OCI-LY7 (cell line): ENCODE measurements at regions not wholly inside any gene's neighbourhood (a gene's known extent, or its start where the extent isn't known, plus 50 kb on each side); places are given as distances from the start of the nearest gene placed in this dataset.

ENCODE experiments used
- EZH2phosphoT487 ChIP-seq: fragments of 200-600 bp; sonication (generic); IDR thresholded peaks from 2 replicates; pipeline ENCODE4 v1.6.1; 2018; ENCODE audit warnings: low read depth, borderline replicate concordance, mild to moderate bottlenecking, mixed run types, antibody characterized with exemption, low read length, moderate library complexity, mixed read lengths
- TF ChIP-seq, protein P1 (sequence below): fragments of 200-600 bp; sonication (generic); conservative IDR thresholded peaks from 2 replicates; pipeline ENCODE4 v1.5.1; 2014; ENCODE audit warnings: mild to moderate bottlenecking, antibody characterized with exemption, low read length, moderate library complexity, mixed read lengths

GRCh38 chr7:111676167-111676566 lies 113.9 kb upstream of the IMMP2L start:
- TF ChIP-seq, protein P1, sequence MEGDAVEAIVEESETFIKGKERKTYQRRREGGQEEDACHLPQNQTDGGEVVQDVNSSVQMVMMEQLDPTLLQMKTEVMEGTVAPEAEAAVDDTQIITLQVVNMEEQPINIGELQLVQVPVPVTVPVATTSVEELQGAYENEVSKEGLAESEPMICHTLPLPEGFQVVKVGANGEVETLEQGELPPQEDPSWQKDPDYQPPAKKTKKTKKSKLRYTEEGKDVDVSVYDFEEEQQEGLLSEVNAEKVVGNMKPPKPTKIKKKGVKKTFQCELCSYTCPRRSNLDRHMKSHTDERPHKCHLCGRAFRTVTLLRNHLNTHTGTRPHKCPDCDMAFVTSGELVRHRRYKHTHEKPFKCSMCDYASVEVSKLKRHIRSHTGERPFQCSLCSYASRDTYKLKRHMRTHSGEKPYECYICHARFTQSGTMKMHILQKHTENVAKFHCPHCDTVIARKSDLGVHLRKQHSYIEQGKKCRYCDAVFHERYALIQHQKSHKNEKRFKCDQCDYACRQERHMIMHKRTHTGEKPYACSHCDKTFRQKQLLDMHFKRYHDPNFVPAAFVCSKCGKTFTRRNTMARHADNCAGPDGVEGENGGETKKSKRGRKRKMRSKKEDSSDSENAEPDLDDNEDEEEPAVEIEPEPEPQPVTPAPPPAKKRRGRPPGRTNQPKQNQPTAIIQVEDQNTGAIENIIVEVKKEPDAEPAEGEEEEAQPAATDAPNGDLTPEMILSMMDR = no peak
- TF ChIP-seq EZH2phosphoT487 = no peak
